PC-9 (cell line): ENCODE measurements at regions not wholly inside any gene's neighbourhood (a gene's known extent, or its start where the extent isn't known, plus 50 kb on each side); places are given as distances from the start of the nearest gene placed in this dataset.

Experiments
- BruUV-seq: library from RNA; stranded (reverse); fragments of 400-500 nt; replicated peaks from 2 replicates; lab custom pipeline; 2021; lab: Mats Ljungman, UMichigan
- CTCF ChIA-PET: fragments of 300-600 bp; sonication (Branson Sonifier 250); formaldehyde crosslinking; loops from one replicate; lab custom pipeline; 2022; ENCODE audit warnings: antibody characterized with exemption; lab: Charles Lee
- POLR2A ChIA-PET: fragments of 300-600 bp; sonication (Branson Sonifier 250); formaldehyde crosslinking; loops from one replicate; lab custom pipeline; 2022; ENCODE audit warnings: antibody characterized with exemption; ENCODE audit not compliant: unreplicated experiment; lab: Charles Lee
- DNase-seq, 2 experiments: peaks; one replicate each; pipeline versions ENCODE4 v3.0.0 to v3.0.0-alpha.2; 2015 to 2022; ENCODE audit warnings: mixed read lengths in 1 of 2
- H2AFZ ChIP-seq: fragments of 200-600 bp; sonication (generic); 2 replicates; pipeline ENCODE4 v1.8.1; 2017; ENCODE audit warnings: antibody characterized with exemption
- H3F3A ChIP-seq: fragments of 200-600 bp; sonication (generic); 2 replicates; pipeline ENCODE4 v1.8.1; 2017; ENCODE audit warnings: antibody characterized with exemption, mild to moderate bottlenecking, low read depth; ENCODE audit not compliant: insufficient read depth
- H3K27ac ChIP-seq: fragments of 200-600 bp; sonication (generic); 2 replicates; pipeline ENCODE4 v1.6.1; 2016; ENCODE audit warnings: mixed run types
- H3K27me3 ChIP-seq: fragments of 200-600 bp; sonication (generic); 2 replicates; pipeline ENCODE4 v1.6.1; 2016; ENCODE audit warnings: low read depth, mixed run types; ENCODE audit not compliant: insufficient read depth
- H3K36me3 ChIP-seq: fragments of 200-600 bp; sonication (generic); 2 replicates; pipeline ENCODE4 v1.6.1; 2016; ENCODE audit warnings: low read depth, mixed run types
- H3K4me1 ChIP-seq: fragments of 200-600 bp; sonication (generic); replicated peaks from 2 replicates; pipeline ENCODE4 v1.6.1; 2016; ENCODE audit warnings: mixed run types; ENCODE audit not compliant: insufficient read depth
- H3K4me2 ChIP-seq: fragments of 200-600 bp; sonication (generic); 2 replicates; pipeline ENCODE4 v1.6.1; 2017; ENCODE audit warnings: mixed run types
- H3K4me3 ChIP-seq: fragments of 200-600 bp; sonication (generic); 2 replicates; pipeline ENCODE4 v1.6.1; 2016; ENCODE audit warnings: mixed run types
- H3K79me2 ChIP-seq: fragments of 200-600 bp; sonication (generic); 2 replicates; pipeline ENCODE4 v1.6.1; 2017; ENCODE audit warnings: low read depth, mixed run types
- H3K9me2 ChIP-seq: fragments of 200-600 bp; sonication (generic); 2 replicates; pipeline ENCODE4 v1.8.1; 2017; ENCODE audit warnings: mild to moderate bottlenecking; ENCODE audit not compliant: insufficient read depth
- H3K9me3 ChIP-seq: fragments of 200-600 bp; sonication (generic); 2 replicates; pipeline ENCODE4 v1.8.1; 2016; ENCODE audit warnings: low read depth; ENCODE audit not compliant: insufficient read depth
- H4K20me1 ChIP-seq: fragments of 200-600 bp; sonication (generic); 2 replicates; pipeline ENCODE4 v1.8.1; 2017; ENCODE audit not compliant: insufficient read depth
- EZH2 ChIP-seq: fragments of 200-600 bp; sonication (generic); IDR thresholded peaks from 2 replicates; pipeline ENCODE4 v1.8.0; 2017; ENCODE audit warnings: antibody characterized with exemption, low read depth
- intact Hi-C: fragments of 100-400 bp; cut with micrococcal nuclease; formaldehyde crosslinking; loops from one replicate; pipeline ENCODE4 v1.10.0; 2022; ENCODE audit not compliant: unreplicated experiment
- TF ChIP-seq, protein P1 (sequence below): fragments of 200-600 bp; sonication (generic); conservative IDR thresholded peaks from 2 replicates; pipeline ENCODE4 v1.6.1; 2017; ENCODE audit warnings: mixed run types, antibody characterized with exemption, mild to moderate bottlenecking, moderate library complexity

DNA sequence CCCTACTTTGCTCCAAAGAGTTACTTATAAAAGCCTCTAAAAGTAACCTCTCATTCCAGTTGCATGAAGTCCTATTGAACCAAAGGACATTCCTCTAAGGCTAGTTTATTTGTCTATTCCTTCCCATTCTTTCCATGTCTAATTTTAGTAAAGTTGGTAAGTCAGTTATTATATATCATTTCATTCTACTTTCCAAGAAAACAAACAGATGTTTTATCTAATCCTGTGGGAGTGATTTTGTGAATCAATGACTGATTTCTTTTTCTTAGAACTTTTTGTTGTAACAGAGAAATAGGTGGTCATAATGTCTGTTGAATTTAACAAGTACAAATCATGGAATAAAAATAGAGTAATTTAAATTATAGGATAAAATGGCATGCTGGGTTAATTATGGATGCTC, 286.3 kb downstream of the FSIP2 start:
- intact Hi-C loops, result no loop called here
- Histone ChIP-seq H3K4me1 (no peaks in the 10 kb centered on the region), H4K20me1 (no peaks in the 10 kb centered on the region), H3K36me3 (no peaks in the 10 kb centered on the region), H3K27ac (no peak overlapping the region), H3F3A (no peaks in the 10 kb centered on the region), H2AFZ (no peak overlapping the region), H3K27me3 (no peaks in the 10 kb centered on the region), H3K4me3 (no peak overlapping the region), H3K79me2 (no peaks in the 10 kb centered on the region), H3K9me2 (no peaks in the 10 kb centered on the region), H3K4me2 (no peak overlapping the region), H3K9me3 (no peaks in the 10 kb centered on the region)
- ChIA-PET POLR2A (no interaction called here), CTCF (no interaction called here)
- TF ChIP-seq, protein P1, sequence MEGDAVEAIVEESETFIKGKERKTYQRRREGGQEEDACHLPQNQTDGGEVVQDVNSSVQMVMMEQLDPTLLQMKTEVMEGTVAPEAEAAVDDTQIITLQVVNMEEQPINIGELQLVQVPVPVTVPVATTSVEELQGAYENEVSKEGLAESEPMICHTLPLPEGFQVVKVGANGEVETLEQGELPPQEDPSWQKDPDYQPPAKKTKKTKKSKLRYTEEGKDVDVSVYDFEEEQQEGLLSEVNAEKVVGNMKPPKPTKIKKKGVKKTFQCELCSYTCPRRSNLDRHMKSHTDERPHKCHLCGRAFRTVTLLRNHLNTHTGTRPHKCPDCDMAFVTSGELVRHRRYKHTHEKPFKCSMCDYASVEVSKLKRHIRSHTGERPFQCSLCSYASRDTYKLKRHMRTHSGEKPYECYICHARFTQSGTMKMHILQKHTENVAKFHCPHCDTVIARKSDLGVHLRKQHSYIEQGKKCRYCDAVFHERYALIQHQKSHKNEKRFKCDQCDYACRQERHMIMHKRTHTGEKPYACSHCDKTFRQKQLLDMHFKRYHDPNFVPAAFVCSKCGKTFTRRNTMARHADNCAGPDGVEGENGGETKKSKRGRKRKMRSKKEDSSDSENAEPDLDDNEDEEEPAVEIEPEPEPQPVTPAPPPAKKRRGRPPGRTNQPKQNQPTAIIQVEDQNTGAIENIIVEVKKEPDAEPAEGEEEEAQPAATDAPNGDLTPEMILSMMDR, result no peak
- no peak for TF ChIP-seq EZH2
- no peak for DNase-seq
- BruUV-seq, result no TSS peak

DNA sequence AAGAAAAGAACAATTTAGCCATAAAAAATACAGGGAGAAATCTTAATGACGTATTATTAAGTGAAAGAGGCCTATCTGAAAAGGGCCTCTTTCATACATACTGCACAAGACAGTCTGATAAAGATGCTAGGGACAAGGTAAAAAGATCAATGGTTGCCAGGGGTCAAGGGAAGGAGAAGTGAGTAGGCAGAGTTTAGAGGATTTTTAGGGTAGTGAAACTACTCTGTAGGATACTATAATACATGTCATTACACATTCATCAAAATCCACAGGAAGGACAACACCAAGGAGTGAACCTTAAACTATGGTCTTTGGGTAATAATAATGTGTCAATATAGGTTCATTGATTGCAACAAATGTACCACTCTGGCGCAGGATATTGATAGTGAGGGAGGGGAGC, 289.3 kb downstream of the FSIP2 start:
- Histone ChIP-seq H3K9me3 (no peaks in the 10 kb centered on the region), H3K4me1 (no peaks in the 10 kb centered on the region), H2AFZ (no peak overlapping the region), H3F3A (no peaks in the 10 kb centered on the region), H3K4me2 (no peak overlapping the region), H3K4me3 (no peak overlapping the region), H3K27ac (no peak overlapping the region), H3K79me2 (no peaks in the 10 kb centered on the region), H3K36me3 (no peaks in the 10 kb centered on the region), H4K20me1 (no peaks in the 10 kb centered on the region), H3K27me3 (no peaks in the 10 kb centered on the region), H3K9me2 (no peaks in the 10 kb centered on the region)
- TF ChIP-seq EZH2, result no peak
- TF ChIP-seq, protein P1, result no peak
- ChIA-PET CTCF (no interaction called here), POLR2A (no interaction called here)
- no peak for DNase-seq
- no TSS peak for BruUV-seq
- intact Hi-C loops, result no loop called here

DNA sequence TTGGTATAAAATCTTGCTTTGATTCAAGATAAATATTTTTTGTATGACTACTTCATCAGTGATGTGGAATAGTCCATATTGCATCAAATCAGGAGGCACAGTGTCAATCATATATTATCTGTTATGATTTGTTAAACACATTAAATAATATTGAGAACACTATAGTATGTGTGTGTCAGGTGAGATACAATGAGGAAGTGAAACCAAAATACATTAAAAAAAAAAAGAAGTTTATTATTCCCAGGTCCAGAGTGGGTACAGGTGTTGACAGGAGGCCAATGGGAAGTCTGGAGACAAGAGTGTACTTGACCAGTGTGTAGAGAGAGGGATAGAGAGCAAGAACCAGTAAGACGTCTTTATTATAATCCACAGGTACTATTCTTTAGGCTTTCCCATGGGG, 292.6 kb downstream of the FSIP2 start:
- Histone ChIP-seq H3K4me2 (no peak overlapping the region), H3K4me3 (no peak overlapping the region), H3K9me3 (no peaks in the 10 kb centered on the region), H2AFZ (no peak overlapping the region), H4K20me1 (no peaks in the 10 kb centered on the region), H3K9me2 (no peaks in the 10 kb centered on the region), H3K36me3 (no peaks in the 10 kb centered on the region), H3K79me2 (no peaks in the 10 kb centered on the region), H3F3A (no peaks in the 10 kb centered on the region), H3K27ac (no peak overlapping the region), H3K27me3 (no peaks in the 10 kb centered on the region), H3K4me1 (no peaks in the 10 kb centered on the region)
- TF ChIP-seq, protein P1, result no peak
- TF ChIP-seq EZH2, result no peak
- intact Hi-C loops, result no loop called here
- ChIA-PET POLR2A (no interaction called here), CTCF (interaction anchor here (0.6 kb wide), 1 partner anchor 211 kb away, joined by 5 read pairs; no protein-coding TSS in a partner anchor)
- DNase-seq, result no peak
- BruUV-seq, result no TSS peak
